ENCODE measurements at regions not wholly inside any gene's neighbourhood (a gene's known extent, or its start where the extent isn't known, plus 50 kb on each side); places are given as distances from the start of the nearest gene placed in this dataset.

GRCh38 chr12:70149665-70150064 is 93.6 kb upstream of the CNOT2 start:
- no peak for TF ChIP-seq TAF1 (IDR thresholded peaks at IDR 0.05; ENCODE audit: borderline replicate concordance, insufficient read depth, low read length)
- TF ChIP-seq REST (IDR thresholded peaks at IDR 0.05; ENCODE audit: insufficient read depth in 1 of 2, low read depth in 2 of 2, low read length in 2 of 2) = no peak
- no peak for TF ChIP-seq POLR2AphosphoS5 (IDR thresholded peaks at IDR 0.05; ENCODE audit: low read depth, low read length)
- TF ChIP-seq SIN3A (IDR thresholded peaks at IDR 0.05; ENCODE audit: borderline replicate concordance, insufficient read depth, low read length) = no peak
